ENCODE measurements at regions not wholly inside any gene's neighbourhood (a gene's known extent, or its start where the extent isn't known, plus 50 kb on each side); places are given as distances from the start of the nearest gene placed in this dataset.

- TF ChIP-seq, protein P1, sequence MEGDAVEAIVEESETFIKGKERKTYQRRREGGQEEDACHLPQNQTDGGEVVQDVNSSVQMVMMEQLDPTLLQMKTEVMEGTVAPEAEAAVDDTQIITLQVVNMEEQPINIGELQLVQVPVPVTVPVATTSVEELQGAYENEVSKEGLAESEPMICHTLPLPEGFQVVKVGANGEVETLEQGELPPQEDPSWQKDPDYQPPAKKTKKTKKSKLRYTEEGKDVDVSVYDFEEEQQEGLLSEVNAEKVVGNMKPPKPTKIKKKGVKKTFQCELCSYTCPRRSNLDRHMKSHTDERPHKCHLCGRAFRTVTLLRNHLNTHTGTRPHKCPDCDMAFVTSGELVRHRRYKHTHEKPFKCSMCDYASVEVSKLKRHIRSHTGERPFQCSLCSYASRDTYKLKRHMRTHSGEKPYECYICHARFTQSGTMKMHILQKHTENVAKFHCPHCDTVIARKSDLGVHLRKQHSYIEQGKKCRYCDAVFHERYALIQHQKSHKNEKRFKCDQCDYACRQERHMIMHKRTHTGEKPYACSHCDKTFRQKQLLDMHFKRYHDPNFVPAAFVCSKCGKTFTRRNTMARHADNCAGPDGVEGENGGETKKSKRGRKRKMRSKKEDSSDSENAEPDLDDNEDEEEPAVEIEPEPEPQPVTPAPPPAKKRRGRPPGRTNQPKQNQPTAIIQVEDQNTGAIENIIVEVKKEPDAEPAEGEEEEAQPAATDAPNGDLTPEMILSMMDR (conservative IDR thresholded peaks at IDR 0.05; ENCODE audit: low read depth, low read length): no peak
- TF ChIP-seq MAFK (IDR thresholded peaks at IDR 0.05; ENCODE audit: low read depth, low read length) (no peak), MXI1 (IDR thresholded peaks at IDR 0.05; ENCODE audit: borderline replicate concordance, low read depth, low read length) (no peak), POLR2A (IDR thresholded peaks at IDR 0.05; ENCODE audit: low read depth, low read length) (no peak), RFX5 (IDR thresholded peaks at IDR 0.05; ENCODE audit: low read depth, low read length) (no peak), SMC3 (IDR thresholded peaks at IDR 0.05; ENCODE audit: low read depth, low read length) (no peak), ELK1 (IDR thresholded peaks at IDR 0.05; ENCODE audit: borderline replicate concordance, low read depth, low read length) (no peak), FOS (IDR thresholded peaks at IDR 0.05; ENCODE audit: low read depth, low read length) (no peak), CEBPB (IDR thresholded peaks at IDR 0.05; ENCODE audit: low read depth, low read length) (no peak)
- TF ChIP-seq, protein P2, sequence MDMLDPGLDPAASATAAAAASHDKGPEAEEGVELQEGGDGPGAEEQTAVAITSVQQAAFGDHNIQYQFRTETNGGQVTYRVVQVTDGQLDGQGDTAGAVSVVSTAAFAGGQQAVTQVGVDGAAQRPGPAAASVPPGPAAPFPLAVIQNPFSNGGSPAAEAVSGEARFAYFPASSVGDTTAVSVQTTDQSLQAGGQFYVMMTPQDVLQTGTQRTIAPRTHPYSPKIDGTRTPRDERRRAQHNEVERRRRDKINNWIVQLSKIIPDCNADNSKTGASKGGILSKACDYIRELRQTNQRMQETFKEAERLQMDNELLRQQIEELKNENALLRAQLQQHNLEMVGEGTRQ (IDR thresholded peaks at IDR 0.05; ENCODE audit: low read depth, low read length): no peak
Observed at GRCh38 chr10:105658696-105659095, 1017.6 kb downstream of the SORCS3 start.
